A549 (cell line): ENCODE measurements at regions not wholly inside any gene's neighbourhood (a gene's known extent, or its start where the extent isn't known, plus 50 kb on each side); places are given as distances from the start of the nearest gene placed in this dataset.

Experiments
- BCL3 ChIP-seq: fragments of >200 bp; sonication (Bioruptor Twin); formaldehyde crosslinking; IDR thresholded peaks from 3 replicates; pipeline ENCODE4 v1.6.1; 2016
- BHLHE40 ChIP-seq: IDR thresholded peaks from 2 replicates; pipeline ENCODE4 v1.6.1; 2012; ENCODE audit warnings: low read depth, low read length, inconsistent platforms
- CEBPB ChIP-seq, 2 experiments: fragments of >200 bp in 1 of 2; sonication (Bioruptor Twin) in 1 of 2; formaldehyde crosslinking in 1 of 2; IDR thresholded peaks; 2 replicates each; pipeline ENCODE4 v1.6.1; 2012 to 2016
- CHD4 ChIP-seq: fragments of 200-600 bp; sonication (generic); IDR thresholded peaks from 2 replicates; pipeline ENCODE4 v1.6.1; 2016; ENCODE audit warnings: antibody characterized with exemption, mild to moderate bottlenecking, borderline replicate concordance
- EHMT2 ChIP-seq: fragments of 200-600 bp; sonication (generic); IDR thresholded peaks from 2 replicates; pipeline ENCODE4 v1.6.1; 2016; ENCODE audit warnings: antibody characterized with exemption, low read depth, mild to moderate bottlenecking, moderate library complexity
- HOXA7 ChIP-seq: fragments of 250-450 bp; sonication (Bioruptor Pico); IDR thresholded peaks from 2 replicates; pipeline ENCODE4 v1.5.0; 2020; ENCODE audit warnings: mild to moderate bottlenecking, moderate library complexity
- JUN ChIP-seq, 2 experiments: fragments of >200 bp; sonication (Bioruptor Twin); formaldehyde crosslinking; IDR thresholded peaks; 2 replicates in 1 of 2; 3 replicates in 1 of 2; pipeline ENCODE4 v1.6.1; 2016 to 2017
- MAFK ChIP-seq: fragments of 450-650 bp; IDR thresholded peaks from 2 replicates; pipeline ENCODE4 v1.6.1; 2014; ENCODE audit not compliant: partially characterized antibody
- NR3C1 ChIP-seq: fragments of >200 bp; sonication (Bioruptor Twin); formaldehyde crosslinking; IDR thresholded peaks from 3 replicates; pipeline ENCODE4 v1.6.1; 2017
- POLR2A ChIP-seq: IDR thresholded peaks from 2 replicates; pipeline ENCODE4 v1.6.1; 2012; ENCODE audit warnings: mild to moderate bottlenecking, low read length
- RFX5 ChIP-seq: fragments of 450-650 bp; IDR thresholded peaks from 2 replicates; pipeline ENCODE4 v1.7.1; 2014; ENCODE audit warnings: antibody characterized with exemption, mild to moderate bottlenecking, moderate library complexity
- RNF2 ChIP-seq: fragments of 200-600 bp; sonication (generic); IDR thresholded peaks from 2 replicates; pipeline ENCODE4 v1.6.1; 2016; ENCODE audit warnings: low read depth, mild to moderate bottlenecking, antibody characterized with exemption, moderate library complexity, borderline replicate concordance

- TF ChIP-seq JUN (IDR thresholded peaks at IDR 0.05) (no peak), CHD4 (no peak), NR3C1 (no peak), RFX5 (no peak), BHLHE40 (no peak), POLR2A (no peak), EHMT2 (no peak), RNF2 (no peak), CEBPB (IDR thresholded peaks at IDR 0.05) (no peak), HOXA7 (no peak), BCL3 (no peak), MAFK (no peak)
Measured at GRCh38 chr11:95516175-95516574, 273.4 kb downstream of the FAM76B start.
